HG02588 (cell line): ENCODE measurements at regions not wholly inside any gene's neighbourhood (a gene's known extent, or its start where the extent isn't known, plus 50 kb on each side); places are given as distances from the start of the nearest gene placed in this dataset.

Experiments
- ATAC-seq: cut with Tn5 transposase; IDR thresholded peaks from one replicate; pipeline ENCODE4 v1.9.1; 2021; ENCODE audit warnings: mild to moderate bottlenecking, moderate library complexity; ENCODE audit not compliant: unreplicated experiment

- ATAC-seq, result peak; percentile 63
These were observed 93.2 kb downstream of the FOXF2 start for GRCh38 chr6:1482381-1483166.

DNA sequence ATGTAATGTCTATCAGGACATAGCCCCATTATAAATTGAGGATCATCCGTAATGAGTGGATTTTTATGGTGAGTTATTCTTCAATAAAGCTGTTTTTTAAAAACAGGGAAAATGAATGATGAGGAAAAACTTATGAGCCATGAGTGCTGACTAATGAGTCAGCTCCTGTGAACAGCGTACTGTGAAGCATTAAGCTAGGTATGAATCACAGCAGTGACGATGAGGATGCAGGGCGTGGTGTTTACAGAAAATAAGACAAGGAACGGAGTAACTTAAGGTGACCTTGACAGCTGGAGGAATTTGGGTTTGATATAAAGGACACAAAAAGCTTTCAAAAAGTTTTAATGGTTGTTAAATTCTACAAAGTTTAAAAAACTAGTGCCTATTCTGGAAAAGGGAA lies 96.3 kb downstream of the FOXF2 start:
- ATAC-seq, result no peak

DNA sequence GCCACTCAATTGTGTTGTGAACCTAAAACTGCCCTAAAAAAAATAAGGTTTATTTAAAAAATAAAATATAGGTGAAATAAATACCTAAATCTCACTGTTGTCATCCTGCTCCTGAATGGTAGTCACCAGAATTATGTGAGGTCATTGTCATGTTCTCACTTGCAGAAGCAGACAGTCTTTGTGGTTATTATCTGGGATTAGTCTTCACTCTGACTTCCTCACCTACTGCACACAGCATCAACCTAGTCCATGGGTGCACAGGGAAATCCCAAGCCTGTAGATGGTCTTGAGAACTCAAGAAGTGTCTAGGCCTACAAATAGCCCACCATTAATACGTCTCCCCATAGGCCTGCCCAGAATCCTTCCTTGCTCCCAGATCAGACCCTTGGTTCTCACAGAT lies 97.0 kb downstream of the FOXF2 start:
- no peak for ATAC-seq

DNA sequence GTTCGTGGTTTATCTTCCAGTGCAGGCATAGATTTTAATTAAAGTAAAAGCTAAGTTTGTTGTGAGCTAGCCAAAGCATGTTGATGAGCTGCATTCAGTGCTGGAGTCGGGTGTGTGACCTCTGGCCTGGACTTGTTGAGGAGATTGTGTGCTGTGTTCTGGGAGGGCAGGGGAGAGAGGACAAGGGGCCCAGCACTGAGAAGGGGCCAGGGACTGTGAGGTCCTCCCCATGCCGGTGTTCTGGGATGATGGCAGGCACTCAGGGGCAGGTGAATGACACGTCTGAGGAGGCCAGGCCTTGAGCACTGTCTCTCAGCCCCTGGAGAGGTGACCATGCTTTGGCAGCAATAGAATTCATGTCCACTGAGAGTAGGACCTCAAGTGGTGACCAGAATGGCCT lies 97.9 kb downstream of the FOXF2 start:
- ATAC-seq, result no peak

GRCh38 chr6:1491025-1491424 lies 101.6 kb downstream of the FOXF2 start:
- no peak for ATAC-seq

DNA sequence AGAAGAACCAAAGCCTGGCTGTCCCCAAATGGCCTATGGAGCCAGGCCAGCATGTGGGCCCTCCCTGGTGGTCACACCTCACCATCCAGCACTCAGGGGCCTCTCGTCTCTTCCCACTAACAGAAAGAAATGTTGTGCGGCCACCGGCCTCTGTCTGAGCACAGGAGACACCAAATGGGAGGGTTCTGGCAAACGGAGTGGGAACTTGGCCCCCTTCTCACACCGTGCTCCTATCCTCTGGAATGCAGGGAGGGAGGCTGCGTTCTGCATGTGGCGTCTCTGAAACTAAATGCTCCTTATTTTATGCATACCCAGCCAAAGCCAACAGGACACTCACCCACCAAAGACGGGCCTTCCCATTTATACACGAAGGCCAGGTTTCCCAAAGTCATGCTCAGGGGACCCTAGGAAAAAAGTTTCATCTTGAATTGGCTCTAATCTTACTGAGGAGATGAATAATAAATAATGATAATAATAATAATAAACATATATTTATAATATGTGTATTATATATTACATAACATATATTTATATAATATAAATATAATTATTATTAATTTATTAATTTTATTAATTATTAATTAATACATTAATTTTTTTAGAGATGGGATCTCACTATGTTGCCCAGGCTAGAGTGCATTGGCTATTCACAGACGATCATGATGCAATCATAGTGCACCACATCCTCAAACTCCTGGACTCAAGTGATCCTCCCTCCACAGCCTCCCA lies 102.4 kb downstream of the FOXF2 start:
- no peak for ATAC-seq

DNA sequence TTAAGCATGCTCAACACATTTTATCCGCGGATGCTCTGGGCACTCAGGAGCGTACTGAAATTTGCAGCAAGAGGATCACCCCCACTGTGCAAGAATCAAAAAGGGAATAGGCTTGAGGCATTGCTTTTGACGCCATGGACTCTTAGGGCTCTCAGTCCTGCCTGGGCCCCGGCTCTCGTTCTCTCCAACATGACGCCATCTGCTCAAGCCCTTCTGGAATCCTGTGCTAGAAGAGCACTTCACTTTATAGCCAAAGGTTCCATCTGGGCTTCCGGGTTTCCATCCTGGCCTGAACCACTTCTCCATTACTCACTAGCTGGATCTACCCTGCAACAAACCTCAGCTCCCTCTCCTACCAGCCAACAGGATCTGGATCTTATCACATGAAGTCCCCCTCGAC lies 105.3 kb downstream of the FOXF2 start:
- no peak for ATAC-seq

DNA sequence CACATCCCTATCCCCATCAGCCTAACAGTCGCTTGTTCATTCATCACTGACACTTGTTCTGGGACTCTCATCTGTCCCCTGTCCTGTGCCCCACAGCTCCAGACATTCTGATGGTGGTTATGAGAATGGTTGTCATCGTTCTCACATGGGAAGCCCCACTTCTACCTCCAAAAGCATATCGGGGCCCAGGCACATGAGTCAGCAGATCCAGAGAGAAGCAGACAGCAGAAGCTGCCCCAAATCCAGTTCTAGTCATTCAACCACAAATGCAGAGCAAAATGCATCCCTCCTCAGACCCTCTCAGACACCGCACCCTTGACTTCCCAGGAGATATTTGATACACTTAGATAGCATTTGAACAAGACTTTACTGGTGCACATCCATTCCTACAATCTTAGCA lies 106.0 kb downstream of the FOXF2 start:
- ATAC-seq, result no peak

DNA sequence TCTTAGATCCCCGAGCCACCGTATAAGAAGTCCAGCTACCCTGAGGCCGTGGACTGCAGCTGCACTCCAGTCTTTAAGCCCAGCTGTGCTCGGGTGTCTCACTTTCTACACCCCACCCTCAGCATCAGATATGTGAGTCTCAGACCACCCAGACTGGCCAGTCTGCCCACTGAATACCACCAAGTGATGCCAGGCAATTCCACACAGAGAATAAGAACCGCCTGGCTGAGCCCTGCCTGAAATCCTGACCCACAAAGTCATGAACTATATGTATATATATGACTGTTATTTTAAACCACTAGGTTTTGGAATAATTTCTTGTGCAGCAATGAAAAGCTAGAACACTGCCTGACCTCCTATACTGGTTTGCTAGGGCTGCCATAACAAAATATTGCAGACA lies 106.7 kb downstream of the FOXF2 start:
- ATAC-seq, result no peak

DNA sequence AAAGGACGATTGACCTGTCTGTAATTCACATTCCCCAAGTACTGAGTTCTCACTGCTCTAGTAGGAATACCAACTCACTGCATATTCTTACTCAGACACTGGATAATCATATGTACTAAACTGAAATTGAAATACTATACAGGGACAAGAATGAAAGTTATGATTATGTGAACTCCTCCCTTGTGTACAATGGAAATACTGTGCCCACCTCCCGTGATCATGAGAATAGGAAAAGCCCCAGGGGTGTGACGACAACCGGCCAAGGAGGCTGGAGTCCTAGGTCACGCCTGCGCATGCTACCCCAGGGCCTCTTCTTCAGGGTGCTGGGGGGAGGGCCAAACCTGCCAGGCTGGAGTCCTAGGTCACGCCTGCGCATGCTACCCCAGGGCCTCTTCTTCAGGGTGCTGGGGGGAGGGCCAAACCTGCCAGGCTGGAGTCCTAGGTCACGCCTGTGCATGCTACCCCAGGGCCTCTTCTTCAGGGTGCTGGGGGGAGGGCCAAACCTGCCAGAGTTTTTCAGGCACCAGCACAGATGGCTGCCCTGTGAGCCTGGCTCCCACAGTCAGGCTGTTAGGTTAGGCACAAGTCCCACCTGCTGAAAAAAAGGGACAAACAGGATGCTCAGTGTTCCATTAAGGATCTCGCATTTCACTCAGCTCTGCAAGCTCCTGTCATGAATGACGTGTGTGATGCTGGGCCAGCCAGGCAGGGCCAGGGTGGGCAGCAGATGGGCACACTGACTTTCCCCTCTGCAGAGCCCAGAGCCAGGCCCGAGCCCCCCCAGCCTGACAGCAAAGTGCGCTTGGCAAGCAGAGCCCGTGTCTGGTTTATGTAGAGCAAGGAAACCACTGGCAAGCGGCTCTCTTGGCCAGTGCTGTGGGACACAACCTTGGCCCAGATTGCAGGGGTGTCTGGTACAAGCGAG lies 107.7 kb downstream of the FOXF2 start:
- ATAC-seq, result no peak

GRCh38 chr6:1497761-1498105 lies 108.4 kb downstream of the FOXF2 start:
- ATAC-seq, result no peak

DNA sequence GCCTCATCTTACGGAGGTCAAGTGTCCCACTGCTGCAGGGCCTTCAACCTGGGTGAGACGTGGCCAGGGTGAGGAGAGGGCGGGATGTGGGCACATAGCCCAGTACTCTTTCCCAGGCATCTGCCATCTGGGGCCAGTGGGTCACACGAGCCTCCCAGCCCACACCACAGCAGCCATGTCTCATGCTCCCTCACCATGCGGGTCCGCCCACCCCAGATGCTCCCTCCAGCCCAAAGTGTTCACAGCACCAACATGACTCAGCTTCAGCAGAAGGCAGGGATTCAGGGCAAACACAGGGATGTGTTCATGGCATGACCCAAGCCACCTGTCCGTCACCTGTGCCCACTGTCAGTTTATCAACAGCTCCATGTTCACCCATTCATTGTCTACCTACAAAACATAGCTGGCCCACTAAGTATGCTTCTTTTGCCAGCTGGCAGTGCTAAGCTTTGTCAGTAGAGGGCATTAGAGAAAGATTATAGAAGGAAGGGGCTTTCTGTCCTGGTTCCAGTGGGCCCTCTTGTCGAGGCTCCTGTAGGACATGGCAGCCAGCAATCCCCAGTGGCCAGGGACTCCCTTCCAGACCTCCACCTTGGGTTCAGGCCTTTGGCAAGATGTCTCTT lies 109.2 kb downstream of the FOXF2 start:
- no peak for ATAC-seq

GRCh38 chr6:1499777-1500176 lies 109.9 kb upstream of the FOXC1 start:
- no peak for ATAC-seq

- ATAC-seq, result no peak
These were observed 108.8 kb upstream of the FOXC1 start for GRCh38 chr6:1500913-1501312.

- no peak for ATAC-seq
These were observed 107.7 kb upstream of the FOXC1 start for GRCh38 chr6:1502041-1502440.

GRCh38 chr6:1503811-1504210 lies 105.9 kb upstream of the FOXC1 start:
- no peak for ATAC-seq

- ATAC-seq, result no peak
These were observed 105.2 kb upstream of the FOXC1 start for GRCh38 chr6:1504465-1504864.

GRCh38 chr6:1507251-1507650 lies 102.5 kb upstream of the FOXC1 start:
- ATAC-seq, result no peak

DNA sequence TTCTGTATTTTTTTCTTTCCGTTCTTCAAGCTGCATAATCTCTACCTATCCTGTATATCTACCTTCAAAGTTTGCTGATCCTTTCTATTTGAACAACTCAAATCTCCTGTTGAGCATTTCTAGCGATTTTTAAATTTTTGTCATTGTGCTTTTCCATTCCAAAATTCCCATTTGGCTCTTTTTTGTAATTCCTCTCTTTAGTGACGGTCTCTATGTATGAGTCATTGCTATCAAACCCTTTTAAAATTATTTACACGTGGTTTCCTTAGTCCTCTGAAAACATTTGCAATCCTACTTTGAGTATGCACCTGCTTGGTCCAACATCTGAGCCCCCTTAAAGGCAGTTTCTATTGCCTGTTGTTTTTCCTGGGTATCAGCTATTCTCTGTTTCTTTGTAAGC lies 100.5 kb upstream of the FOXC1 start:
- ATAC-seq, result no peak

- ATAC-seq, result no peak
These were observed 99.5 kb upstream of the FOXC1 start for GRCh38 chr6:1510239-1510638.

GRCh38 chr6:1513215-1513780 lies 96.4 kb upstream of the FOXC1 start:
- ATAC-seq, result no peak
